Testis (tissue), 2 donors: ENCODE measurements at regions not wholly inside any gene's neighbourhood (a gene's known extent, or its start where the extent isn't known, plus 50 kb on each side); places are given as distances from the start of the nearest gene placed in this dataset.

ENCODE experiments used
- DNase-seq: peaks from one replicate; pipeline ENCODE4 v3.0.0-alpha.2; 2019
- H3K27ac ChIP-seq, 2 donors: fragments of 200-600 bp; sonication (generic); one replicate each; pipeline ENCODE4 v1.5.1; 2019
- H3K27me3 ChIP-seq: fragments of 200-600 bp; sonication (generic); one replicate; pipeline ENCODE4 v1.5.1; 2019
- H3K36me3 ChIP-seq: fragments of 200-600 bp; sonication (generic); one replicate; pipeline ENCODE4 v1.5.1; 2017; ENCODE audit warnings: low read depth; ENCODE audit errors: missing control alignments
- H3K4me1 ChIP-seq: fragments of 200-600 bp; sonication (generic); one replicate; pipeline ENCODE4 v1.5.1; 2019
- H3K4me3 ChIP-seq, 2 donors: fragments of 200-600 bp; sonication (generic); one replicate each; pipeline ENCODE4 v1.5.1; 2017 to 2019
- H3K9me3 ChIP-seq: fragments of 200-600 bp; sonication (generic); one replicate; pipeline ENCODE4 v1.5.1; 2017
- CTCF ChIP-seq, 3 experiments: fragments of 450-650 bp in 2 of 3; fragments of 200-600 bp in 1 of 3; sonication (generic) in 1 of 3; IDR thresholded peaks; one replicate each; pipeline ENCODE4 v1.5.1; 2016 to 2019; ENCODE audit warnings: antibody characterized with exemption in 3 of 3, mild to moderate bottlenecking in 2 of 3, moderate library complexity in 1 of 3
- POLR2A ChIP-seq: fragments of 450-650 bp; IDR thresholded peaks from one replicate; pipeline ENCODE4 v1.6.1; 2017; ENCODE audit warnings: antibody characterized with exemption, mild to moderate bottlenecking, moderate library complexity
- WGBS, 2 donors: methylation state at CpG; one replicate each; pipeline ENCODE4 v1.1.5; 2018; 5-methylcytosine and 5-hydroxymethylcytosine counted together
- intact Hi-C: fragments of 100-400 bp; cut with DNase I; formaldehyde crosslinking; loops from one replicate; pipeline ENCODE4 v1.15.1; 2023; ENCODE audit warnings: low total_unique reads

GRCh38 chr6:164151161-164152120 lies 736.9 kb downstream of the QKI start:
- intact Hi-C loops, result no loop called here
- Histone ChIP-seq H3K9me3 (no peaks in the 10 kb centered on the region), H3K27me3 (no peaks in the 10 kb centered on the region), H3K4me3 (no peak overlapping the region), H3K27ac (peak overlapping the region; percentile 61 to 67), H3K36me3 (no peaks in the 10 kb centered on the region), H3K4me1 (no peaks in the 10 kb centered on the region)
- WGBS, 2 donors, result 48 to 52% methylated on average over 19 of the region's 19 CpGs
- TF ChIP-seq POLR2A (no peak), CTCF (IDR thresholded peaks at IDR 0.05) (no peak)
- DNase-seq, result peak; percentile 86

GRCh38 chr6:164150232-164150631 lies 735.7 kb downstream of the QKI start:
- Histone ChIP-seq H3K27ac (no peak overlapping the region), H3K36me3 (no peaks in the 10 kb centered on the region), H3K4me1 (no peaks in the 10 kb centered on the region), H3K9me3 (no peaks in the 10 kb centered on the region), H3K4me3 (no peak overlapping the region), H3K27me3 (no peaks in the 10 kb centered on the region)
- DNase-seq, result no peak
- TF ChIP-seq POLR2A, result no peak
- TF ChIP-seq CTCF (IDR thresholded peaks at IDR 0.05), result no peak
- WGBS, 2 donors, result 88 to 92% methylated on average over 8 of the region's 8 CpGs
- intact Hi-C loops, result no loop called here

GRCh38 chr6:164148788-164149187 lies 734.3 kb downstream of the QKI start:
- intact Hi-C loops, result no loop called here
- WGBS, 2 donors, result 44 to 59% methylated on average over 1 of the region's 1 CpG
- TF ChIP-seq POLR2A, result no peak
- TF ChIP-seq CTCF (IDR thresholded peaks at IDR 0.05), result no peak
- H3K4me3 ChIP-seq, result no peak overlapping the region
- no peaks in the 10 kb centered on the region for H3K27me3 ChIP-seq
- H3K27ac ChIP-seq, result no peak overlapping the region
- H3K9me3 ChIP-seq, result no peaks in the 10 kb centered on the region
- H3K4me1 ChIP-seq, result no peaks in the 10 kb centered on the region
- no peak for DNase-seq
- H3K36me3 ChIP-seq, result no peaks in the 10 kb centered on the region

- intact Hi-C loops, result no loop called here
- H3K4me1 ChIP-seq, result no peaks in the 10 kb centered on the region
- H3K27me3 ChIP-seq, result no peaks in the 10 kb centered on the region
- no peak for DNase-seq
- H3K9me3 ChIP-seq, result no peaks in the 10 kb centered on the region
- TF ChIP-seq CTCF (IDR thresholded peaks at IDR 0.05) (no peak), POLR2A (no peak)
- 68 to 81% methylated on average over 13 of the region's 13 CpGs for WGBS, 2 donors
- no peak overlapping the region for H3K27ac ChIP-seq
- H3K4me3 ChIP-seq, result no peak overlapping the region
- no peaks in the 10 kb centered on the region for H3K36me3 ChIP-seq
Observed at GRCh38 chr6:164144316-164144715, 729.8 kb downstream of the QKI start.

- Histone ChIP-seq H3K27ac (no peak overlapping the region), H3K27me3 (no peaks in the 10 kb centered on the region), H3K4me1 (no peaks in the 10 kb centered on the region), H3K9me3 (no peaks in the 10 kb centered on the region), H3K4me3 (no peak overlapping the region), H3K36me3 (no peaks in the 10 kb centered on the region)
- no peak for TF ChIP-seq POLR2A
- DNase-seq, result no peak
- WGBS, 2 donors, result 75 to 86% methylated on average over 5 of the region's 5 CpGs
- intact Hi-C loops, result no loop called here
Observed at GRCh38 chr6:164142322-164142721, 727.8 kb downstream of the QKI start.
